ENCODE measurements at regions not wholly inside any gene's neighbourhood (a gene's known extent, or its start where the extent isn't known, plus 50 kb on each side); places are given as distances from the start of the nearest gene placed in this dataset.

DNA sequence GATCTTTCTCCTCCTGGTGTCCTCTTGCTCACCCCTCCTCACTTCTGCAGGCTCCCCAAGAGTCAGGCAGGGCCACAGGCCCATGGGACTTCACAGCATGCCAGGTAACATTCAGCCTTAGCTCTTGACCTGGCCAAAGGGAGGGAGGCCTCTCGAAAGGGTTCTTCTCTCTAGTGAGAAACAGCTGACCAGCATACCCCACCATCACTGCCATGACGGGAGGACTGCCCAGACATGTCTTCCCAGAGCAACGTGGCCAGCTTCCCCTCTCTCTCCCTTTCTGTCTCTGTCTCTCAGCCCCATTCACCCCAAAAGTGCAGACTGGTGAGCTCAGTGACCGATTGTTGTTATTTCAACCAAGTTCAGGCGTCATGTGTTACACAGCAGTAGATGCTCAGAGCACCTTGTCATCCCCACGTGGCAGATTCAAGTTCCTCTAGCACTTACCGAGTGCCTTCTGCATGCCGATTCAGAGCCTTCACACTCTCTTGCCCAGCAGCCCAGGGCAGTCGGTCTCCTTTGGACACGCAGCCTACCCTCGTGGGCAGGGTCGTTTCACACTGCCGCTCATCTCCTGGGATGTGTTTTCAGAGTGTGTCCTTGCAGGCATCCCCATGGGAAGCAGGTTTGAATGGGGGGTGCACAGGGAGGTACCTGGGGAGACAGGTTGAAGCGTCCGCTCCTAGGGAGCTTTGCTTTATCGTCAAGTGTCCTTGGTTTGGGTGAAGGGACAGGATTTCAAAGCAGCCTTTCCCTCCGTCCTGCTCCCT lies 259.9 kb downstream of the NDUFA10 start:
- no peak for DNase-seq (ENCODE audit: low read depth, low spot score)

DNA sequence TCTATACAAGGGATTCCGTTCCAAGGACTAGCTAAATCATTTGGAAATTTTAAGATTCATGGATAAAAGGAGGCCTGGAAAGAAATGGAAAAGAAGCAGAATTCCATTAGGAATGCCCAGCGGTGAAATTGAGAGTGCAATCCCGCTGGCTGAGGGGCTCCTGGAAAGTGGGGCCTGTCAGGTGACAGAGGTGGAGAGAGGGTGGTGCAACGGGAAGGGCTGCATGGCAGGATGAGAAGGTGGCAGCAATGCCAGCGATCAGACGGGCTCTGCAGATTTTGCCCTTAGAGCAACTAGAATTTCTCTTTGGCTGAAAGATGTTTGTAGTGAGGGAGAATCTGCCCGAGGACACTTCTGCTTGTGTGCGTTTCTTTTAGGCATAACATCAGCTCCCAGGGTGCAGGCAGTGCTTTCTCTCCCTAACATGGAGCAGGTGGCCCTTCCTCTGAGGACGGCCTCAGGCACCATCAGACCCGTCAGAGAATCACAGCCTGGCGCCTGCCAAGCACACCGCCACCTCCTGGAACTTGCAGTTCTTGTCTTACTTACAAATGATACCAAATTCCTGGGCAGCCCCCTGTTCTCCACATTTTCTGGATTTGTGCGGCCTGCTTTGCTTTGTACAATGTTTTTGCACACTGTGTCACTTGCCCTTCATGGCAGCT lies 261.6 kb downstream of the NDUFA10 start:
- DNase-seq (ENCODE audit: low read depth, low spot score) = no peak

DNA sequence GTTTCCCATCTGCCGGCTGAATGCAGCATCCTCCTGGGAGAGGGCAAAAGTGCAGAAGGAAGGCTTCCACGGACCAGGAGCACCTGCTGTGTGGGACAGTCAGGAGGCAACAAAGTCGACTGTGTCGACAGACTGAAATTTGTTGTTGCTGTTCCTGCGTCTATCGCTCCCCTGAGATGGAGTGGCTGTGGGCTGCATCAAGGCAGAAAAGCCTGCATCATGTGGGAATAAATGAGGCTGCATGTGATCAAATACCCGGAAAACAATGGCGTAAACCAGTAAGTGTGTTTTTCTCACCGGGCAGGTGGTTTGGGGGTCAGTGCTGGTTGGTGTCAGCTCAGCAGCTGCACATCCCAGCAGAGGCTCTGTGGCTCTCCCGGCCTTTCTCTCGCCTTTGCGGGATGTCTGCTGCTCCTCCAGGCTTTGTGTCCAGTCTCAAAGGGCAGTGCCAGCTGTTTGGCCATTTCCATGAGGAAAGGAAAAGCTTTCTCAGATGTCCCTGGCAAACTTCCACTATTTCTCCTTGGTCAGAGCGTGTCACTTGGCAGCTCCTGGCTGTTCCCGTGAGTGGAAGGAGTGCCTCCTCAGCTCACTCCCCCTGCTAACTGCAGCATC lies 262.4 kb downstream of the NDUFA10 start:
- DNase-seq (ENCODE audit: low read depth, low spot score) = no peak

DNA sequence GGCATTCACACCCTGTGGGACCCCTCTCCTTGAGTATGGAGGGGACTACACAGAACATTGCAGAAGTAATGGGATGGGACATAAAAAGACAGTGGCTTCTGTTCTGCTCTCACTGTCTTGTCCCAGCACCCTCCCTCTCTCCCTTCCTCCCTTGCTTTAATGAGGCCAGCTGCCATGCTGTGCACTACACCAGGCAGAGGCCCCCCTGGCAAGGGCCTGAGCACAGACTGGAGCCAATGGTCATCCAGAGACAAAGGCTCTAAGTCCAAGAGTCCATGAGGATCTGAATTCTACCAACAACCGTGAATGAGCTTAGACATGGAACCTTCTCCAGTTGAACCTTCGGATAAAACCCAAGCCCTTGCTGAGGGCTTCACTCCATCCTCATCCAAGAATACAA lies 263.0 kb downstream of the NDUFA10 start:
- no peak for DNase-seq (ENCODE audit: low read depth, low spot score)

DNA sequence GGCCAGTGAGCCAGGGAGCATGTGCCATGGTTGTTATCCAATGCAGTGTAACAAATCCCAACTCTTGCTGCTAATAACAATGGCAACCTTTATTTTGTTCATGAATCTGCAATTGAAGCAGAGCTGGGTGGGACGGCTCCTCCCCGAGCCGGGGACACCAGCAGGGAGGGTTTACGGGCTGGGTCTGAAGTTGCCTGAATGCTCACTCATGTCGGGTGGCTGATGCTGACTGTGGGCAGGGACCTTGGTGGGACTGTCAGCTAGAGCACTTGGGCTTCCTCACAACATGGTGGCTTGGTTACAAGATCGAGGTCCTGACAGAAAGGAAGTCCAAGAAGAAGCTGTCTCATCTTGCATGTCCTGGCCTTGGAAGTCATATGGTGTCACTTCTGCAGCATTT lies 264.5 kb downstream of the NDUFA10 start:
- no peak for DNase-seq (ENCODE audit: low read depth, low spot score)

DNA sequence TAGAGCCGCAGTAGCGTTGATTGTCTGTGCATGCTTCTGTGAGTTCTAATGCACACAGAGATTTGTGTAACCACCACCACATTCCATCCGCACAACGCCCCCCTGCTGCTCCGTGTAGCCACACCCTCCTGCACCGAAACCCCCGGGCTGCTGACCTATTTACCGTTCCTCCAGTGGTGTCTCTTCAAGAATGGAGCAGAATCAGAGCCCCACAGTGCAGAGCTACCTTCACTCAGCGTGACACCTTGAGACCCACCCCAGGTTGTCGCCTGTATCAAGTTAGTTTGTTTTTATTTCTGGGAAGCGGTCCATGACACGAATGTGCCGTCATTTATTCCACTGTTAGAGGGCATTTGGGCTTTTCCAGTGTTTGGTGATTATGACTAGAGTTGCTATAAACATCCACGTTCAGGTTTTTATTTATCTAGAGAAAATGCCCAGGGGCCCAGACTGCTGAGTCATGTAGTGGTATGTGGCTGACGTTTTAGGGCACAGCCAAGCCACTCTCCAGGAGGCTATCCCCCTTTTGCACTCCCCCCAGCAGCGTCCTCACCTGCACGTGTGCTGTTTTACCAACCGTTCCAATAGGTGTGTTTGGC lies 266.8 kb downstream of the NDUFA10 start:
- no peak for DNase-seq (ENCODE audit: low read depth, low spot score)

DNA sequence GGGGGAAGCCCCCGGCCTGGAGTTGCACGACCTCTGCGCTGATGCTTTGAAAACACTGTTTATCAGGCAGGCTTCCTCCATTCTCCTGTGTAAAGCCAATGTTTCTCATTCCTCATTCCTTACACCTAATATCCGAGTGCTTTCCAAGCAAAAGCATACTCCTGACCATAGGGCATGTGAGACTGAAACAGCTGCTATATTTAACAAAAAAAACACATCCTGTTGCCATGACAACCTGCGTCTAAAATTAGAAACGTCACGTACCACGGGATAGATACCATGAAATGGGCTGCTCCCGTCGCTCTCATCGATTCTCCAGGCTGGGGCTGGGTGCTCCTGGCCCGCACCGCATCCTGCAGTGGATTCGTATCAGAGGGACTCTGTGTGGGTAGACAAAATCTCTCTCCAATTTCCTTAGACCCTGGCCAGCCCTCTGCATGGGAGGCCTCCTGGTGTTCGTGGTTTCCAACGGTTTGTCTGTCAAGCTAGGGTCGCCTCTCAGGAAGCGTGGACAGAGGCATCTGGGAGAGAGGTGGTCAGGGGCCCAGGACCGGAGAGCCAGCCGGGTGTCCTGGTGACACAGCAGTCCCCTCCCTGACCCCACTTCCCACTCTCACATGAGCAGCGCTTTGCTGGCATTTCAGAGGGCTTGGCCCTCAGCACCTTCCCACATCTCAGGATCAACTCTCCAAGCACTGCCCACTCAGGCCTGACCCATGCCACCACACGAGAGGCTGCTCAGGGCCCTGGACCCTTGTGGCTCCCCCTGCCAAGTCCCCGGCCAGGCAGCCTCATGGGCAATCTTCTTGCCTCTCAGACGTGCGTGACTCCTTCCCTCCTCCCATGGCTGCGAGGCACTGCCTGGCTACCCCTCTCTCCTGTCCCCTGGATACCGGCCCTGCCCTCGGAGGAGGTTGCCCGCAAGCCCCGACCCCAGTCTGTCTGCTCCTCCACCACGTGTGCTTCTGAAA lies 268.1 kb downstream of the NDUFA10 start:
- no peak for DNase-seq (ENCODE audit: low read depth, low spot score)

DNA sequence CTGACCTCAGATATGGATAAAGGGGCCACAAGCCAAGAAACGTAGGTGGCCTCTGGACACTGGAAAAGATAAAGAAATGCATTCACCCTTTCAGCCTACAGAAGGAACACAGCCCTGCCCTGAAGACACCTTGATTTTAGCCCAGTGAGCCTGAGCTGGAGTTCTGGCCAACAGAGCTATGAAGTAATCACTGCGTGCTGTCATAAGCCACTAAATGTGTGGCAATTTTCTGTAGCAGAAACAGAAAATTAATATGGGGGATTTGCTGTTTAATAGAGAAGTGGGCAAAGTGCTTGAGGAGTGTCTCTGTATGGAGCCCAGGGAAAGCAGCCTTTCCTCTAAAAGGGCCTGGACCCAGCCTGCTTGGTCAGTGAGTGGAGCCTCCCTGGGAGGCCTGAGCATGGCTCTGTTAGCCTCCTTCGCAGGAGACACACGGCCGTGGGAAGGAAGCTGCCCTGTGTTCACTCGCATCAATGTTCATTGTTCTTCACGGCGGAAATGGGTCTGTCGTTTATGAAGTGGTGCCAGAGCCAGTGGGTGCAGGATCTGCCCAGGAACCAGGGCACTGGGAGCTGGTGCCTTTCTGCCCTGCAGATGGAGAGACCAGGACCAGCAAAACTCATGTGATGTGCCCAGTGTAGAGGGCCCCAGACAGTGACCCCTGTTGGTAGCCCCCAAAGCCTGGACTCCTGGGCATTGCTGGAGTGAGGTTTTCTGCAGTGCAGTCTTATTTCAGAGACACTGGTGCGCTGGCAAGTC lies 268.9 kb downstream of the NDUFA10 start:
- no peak for DNase-seq (ENCODE audit: low read depth, low spot score)

DNA sequence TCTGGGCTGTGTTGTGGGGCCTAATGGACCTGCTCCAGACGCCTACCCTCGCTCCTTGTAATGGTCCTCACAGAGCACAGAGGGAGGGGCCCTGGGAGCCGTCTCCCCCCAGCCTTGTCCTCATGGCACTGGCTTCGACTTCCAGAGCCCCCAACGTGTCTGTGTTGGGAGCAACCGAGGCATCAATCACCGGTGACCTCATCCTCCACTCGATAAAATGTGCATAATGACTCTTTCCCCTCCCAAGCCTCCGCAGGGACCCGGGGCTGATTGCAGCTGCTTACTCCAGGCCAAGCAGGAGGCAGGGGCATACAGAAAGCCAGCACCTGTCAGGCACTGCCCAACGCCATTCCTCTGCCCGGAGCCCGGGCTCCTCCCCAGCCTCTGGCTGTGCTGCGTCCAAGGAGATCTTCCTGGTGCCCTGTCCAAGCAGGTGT lies 271.7 kb downstream of the NDUFA10 start:
- no peak for DNase-seq (ENCODE audit: low read depth, low spot score)

DNA sequence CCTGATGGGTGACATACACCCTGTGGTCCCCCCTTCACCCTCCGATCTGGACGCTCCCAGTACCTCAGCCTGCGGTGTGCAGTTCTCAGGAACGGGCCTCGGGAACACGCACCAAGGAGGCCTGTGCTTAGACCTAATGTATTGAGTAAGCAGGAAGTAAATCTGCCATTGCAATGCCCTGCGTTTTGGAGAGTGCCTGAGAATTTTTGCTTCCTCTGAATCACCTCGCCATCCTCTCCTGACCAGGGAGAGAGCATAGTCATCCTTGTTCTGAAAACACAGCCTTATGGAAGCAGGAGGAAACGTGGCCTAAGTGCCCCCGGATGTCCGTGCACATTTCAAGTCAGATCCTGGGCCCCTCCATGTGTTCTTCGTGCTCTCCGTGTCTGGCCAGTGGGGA lies 272.2 kb downstream of the NDUFA10 start:
- no peak for DNase-seq (ENCODE audit: low read depth, low spot score)

DNA sequence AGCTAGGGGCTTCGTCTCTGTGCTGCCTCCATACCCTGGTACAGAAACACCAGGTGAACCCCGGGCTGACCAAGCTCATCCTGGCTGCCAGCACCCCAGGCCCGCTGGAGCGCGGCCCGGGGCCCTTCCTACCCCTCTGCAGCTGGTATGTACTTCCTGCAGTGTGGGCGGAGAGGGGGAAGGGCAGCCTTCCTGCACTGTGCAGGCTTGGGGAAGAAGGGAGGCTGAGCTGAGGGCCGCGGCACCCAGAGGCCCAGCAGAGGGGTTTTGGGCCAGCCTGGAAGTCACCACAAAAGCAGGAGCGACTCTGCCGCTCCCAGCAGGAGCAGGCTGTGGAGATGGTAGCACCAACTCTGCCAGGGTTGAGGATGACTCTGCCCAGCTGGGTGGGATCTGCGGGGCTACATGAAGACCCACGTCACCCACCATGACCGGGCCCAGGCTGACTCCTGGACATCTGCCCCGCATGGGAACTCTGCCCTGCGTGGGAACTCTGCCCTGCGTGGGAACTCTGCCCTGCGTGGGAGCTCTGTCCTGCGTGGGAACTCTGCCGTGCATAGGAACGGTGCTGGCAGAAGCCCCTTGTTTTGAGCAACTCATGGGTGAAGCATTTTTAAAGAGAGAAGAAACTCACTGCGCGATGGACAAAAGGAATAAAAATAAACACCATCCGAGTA lies 273.3 kb downstream of the NDUFA10 start:
- no peak for DNase-seq (ENCODE audit: low read depth, low spot score)

DNA sequence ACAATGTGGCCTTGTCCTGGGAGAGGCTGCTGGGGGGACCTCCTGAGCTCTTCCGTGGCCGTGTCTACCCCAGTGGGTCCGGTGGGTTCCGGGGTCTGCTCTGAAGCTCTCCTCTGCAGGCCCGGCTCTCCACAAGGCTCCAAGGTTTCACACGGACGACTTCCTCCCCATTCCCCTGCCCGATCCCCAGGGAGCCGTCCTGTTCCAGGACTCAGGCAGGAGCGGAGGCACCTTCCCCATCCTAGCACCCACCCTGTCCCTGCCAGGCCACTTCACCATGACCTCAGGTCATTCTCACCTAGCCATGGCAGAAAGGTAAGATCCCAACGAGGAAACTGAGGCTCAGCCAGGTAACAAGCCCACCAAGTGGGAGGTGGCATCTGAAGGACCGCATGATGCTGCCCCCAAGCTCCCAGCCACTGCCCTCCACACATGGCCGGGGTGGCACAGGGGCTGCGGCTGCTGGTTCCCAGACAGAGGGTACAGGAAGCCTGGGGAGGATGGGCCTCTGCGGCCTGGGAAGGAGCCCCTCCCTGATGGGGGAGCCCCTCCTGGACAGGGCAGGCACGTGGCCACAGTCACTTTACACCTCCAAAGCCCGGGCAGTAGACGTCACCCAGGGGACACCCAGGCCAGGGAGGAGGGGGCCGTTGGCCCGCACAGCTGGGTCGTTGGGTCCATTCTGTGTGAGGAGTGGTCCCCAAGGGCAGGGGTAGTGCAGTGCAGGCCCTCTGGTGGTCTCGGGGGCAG lies 274.0 kb downstream of the NDUFA10 start:
- DNase-seq (ENCODE audit: low read depth, low spot score) = no peak

DNA sequence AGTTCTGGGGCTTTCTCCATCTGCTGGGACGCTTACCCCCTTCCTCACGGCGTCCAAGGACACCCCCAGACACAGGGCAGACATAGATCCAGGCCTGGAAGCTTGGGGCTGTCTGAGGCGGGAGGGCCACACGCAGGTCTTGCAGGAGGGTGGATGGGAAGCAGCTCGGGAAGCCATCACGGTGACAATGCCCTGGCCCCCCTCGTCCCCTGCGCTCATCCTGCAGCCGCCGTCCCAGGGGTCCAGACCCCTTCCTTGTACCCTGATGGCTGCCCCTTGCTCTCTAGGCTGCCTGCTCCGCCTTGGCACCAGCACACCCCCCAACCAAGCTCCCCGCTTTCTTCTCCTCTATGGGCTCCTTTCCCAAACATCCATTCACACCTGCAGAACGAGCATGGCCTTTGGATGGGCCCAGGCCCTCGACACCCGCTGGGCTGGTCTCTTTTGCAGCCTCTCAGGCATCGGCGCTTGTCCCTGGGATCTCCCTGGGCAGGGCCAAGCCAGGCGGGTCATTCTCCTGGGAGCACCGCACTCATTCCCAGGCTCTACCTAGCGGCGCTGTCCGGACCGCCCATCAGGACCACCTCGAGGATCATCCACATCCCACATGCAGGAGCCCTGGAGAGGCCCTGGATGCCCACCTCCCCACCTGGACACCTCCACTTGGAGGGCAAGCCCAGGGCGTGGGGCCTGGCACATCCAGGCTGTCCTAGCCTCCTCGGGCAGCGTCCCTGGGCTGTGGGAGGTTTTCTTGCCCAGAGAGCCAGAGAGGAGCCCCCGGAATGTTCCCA lies 274.9 kb downstream of the NDUFA10 start:
- DNase-seq (ENCODE audit: low read depth, low spot score) = no peak

DNA sequence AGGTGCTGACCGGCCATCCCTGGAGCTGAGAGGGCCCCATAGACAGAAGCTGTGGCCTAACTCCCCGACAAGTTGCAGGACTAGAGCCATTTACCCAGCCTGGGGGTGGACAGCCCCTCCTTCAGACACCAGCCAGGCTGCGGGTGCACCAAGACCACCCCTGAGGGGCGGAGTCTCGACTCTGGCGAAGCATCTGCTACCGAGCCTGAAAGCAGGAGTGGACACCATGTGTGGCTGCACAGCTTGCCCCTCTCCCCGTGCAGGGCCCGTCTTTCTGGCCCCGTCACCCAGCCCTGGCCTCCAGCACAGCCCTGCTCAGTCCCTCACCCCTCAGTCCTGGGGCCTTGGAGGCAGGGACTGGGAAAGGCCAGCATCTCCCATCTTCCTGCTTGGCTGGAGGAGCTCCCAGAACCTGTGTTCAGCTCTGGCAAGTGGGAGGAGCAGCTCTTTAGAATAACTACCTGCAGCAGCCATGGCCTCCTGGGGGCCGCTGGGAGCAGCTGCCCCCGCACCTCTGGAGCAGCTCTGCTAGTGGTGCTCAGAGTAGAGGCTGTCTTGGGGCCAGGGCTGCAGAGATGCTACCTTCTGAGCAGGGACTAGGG lies 275.8 kb downstream of the NDUFA10 start:
- DNase-seq (ENCODE audit: low read depth, low spot score) = no peak

DNA sequence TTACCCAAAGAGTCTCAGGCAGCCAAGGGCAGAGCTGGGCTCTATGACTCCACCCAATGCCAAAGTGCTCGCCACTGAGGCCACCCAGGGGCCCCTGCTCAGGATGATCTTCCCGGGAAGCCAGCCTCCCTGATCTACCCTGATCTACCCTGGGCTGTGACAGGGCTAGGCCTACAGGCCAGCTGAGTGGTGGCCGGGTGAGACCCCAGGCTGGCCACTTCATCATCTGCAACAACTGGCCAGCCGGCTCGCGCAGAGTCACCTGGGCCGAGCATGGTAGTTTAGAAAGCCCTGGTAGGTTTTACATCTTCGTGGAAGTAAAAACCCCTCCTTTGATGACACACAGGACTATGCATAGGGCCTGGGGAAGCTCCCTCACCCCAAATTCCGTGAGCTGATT lies 276.3 kb downstream of the NDUFA10 start:
- no peak for DNase-seq (ENCODE audit: low read depth, low spot score)

DNA sequence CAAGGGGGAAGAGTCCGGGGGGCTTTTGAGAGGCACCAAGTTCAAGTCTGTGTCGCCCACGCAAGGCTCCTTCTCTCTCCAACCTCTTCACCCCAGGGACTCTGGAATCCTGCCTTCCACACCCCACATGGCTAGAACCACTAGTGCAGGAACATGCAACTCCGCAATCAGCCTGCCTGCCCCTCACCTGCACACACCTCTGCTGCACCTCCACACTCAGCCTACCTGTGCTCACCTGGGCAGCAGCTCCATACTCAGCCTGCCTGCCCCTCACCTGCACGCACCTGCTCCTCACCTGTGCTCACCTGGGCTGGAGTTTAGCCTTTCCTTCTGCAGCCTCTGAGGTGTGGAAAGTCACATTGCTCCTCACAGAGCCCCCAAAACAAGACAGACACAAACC lies 277.4 kb downstream of the NDUFA10 start:
- no peak for DNase-seq (ENCODE audit: low read depth, low spot score)

DNA sequence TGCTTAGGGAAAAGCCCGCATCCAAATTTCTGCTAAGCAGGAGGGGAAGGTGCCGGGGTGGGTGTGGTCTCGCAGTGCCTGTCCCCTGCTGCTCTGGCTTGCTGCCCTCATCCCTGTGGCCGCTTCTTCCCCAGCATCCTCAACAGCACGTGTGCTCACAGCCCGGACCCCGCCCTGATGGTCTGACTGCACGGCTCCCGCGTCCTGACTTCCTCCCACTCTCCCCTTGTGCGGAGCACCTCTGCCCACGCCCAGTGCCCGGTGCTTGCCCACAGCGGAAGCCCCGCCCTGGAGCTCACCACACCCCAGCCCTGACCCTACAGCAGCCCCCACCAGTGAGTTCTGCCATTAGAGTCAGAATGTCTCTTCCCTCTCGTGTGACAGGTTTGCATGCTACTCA lies 277.9 kb downstream of the NDUFA10 start:
- DNase-seq (ENCODE audit: low read depth, low spot score) = no peak
